ENCODE measurements at regions not wholly inside any gene's neighbourhood (a gene's known extent, or its start where the extent isn't known, plus 50 kb on each side); places are given as distances from the start of the nearest gene placed in this dataset.

DNA sequence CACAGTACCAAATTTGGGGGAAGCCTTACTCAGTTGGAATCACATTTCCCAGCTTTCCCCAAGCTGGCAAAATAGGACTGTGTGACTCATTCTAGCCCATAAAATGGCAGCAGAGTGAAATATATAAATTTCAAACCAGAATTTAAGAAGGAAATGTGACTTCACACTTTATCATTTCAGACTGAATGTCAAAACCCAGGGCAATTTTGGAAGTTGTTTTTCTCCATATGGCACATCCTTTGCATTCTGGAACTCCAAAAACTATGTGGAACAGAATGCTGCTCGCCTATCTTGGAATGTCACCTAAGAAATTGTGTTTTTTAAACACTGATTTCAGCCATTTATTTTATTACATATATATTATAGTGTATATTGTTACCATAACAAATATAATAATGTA is 424.7 kb upstream of the ST8SIA4 start:
- no peak overlapping the region for H2BK20ac ChIP-seq (ENCODE audit: low read length)
- no peaks in the 10 kb centered on the region for H3K79me2 ChIP-seq (ENCODE audit: control insufficient read depth in 1 of 2, insufficient read depth in 2 of 2, low read length in 2 of 2)
- no peak overlapping the region for H3K27ac ChIP-seq (ENCODE audit: low read depth, low read length)
- no peaks in the 10 kb centered on the region for H3K4me1 ChIP-seq (replicated peaks in 1 of 4; ENCODE audit: control insufficient read depth in 3 of 4, insufficient read depth in 4 of 4, low read length in 3 of 4)
- DNase-seq (ENCODE audit: low read depth in 1 of 2, low spot score in 2 of 2) (no peak), FAIRE-seq (no peak)
- H3K79me1 ChIP-seq (ENCODE audit: low read depth, low read length): no peaks in the 10 kb centered on the region
- H3K23ac ChIP-seq (ENCODE audit: insufficient read length): no peak overlapping the region
- H2BK120ac ChIP-seq (replicated peaks; ENCODE audit: low read depth, low read length): no peak overlapping the region
- H3K4me3 ChIP-seq (ENCODE audit: extremely low read depth in 1 of 4, insufficient read depth in 2 of 4, low read depth in 3 of 4, low read length in 4 of 4): no peak overlapping the region
- no peaks in the 10 kb centered on the region for H4K20me1 ChIP-seq (replicated peaks in 1 of 2; ENCODE audit: control insufficient read depth in 1 of 2, insufficient read depth in 2 of 2, low read length in 2 of 2)
- WGBS, 2 experiments (ENCODE audit: extremely low coverage in 1 of 2, insufficient coverage in 1 of 2, insufficient read length in 1 of 2, insufficient replicate concordance in 2 of 2, low coverage in 1 of 2, low lambda C conversion rate in 2 of 2, missing lambda C conversion rate in 1 of 2): 100% methylated on average over 1 of the region's 1 CpG; no CpG with 5 or more reads in 1 of the 2 experiments
- no peak overlapping the region for H2AFZ ChIP-seq (ENCODE audit: low read length)
- no peaks in the 10 kb centered on the region for H3K23me2 ChIP-seq (ENCODE audit: low read depth, low read length)
- no peak overlapping the region for H2AK5ac ChIP-seq (ENCODE audit: low read depth, low read length)
- H2BK12ac ChIP-seq (ENCODE audit: low read depth, low read length): no peak overlapping the region
- no peaks in the 10 kb centered on the region for H3K36me3 ChIP-seq (ENCODE audit: control insufficient read depth in 2 of 4, insufficient read depth in 4 of 4, low read length in 3 of 4)
- H3K18ac ChIP-seq (ENCODE audit: extremely low read depth, low read length): no peak overlapping the region
- no peak overlapping the region for H3K4ac ChIP-seq (replicated peaks; ENCODE audit: insufficient read length, low read depth, low read length)
- no peak overlapping the region for H2BK5ac ChIP-seq (ENCODE audit: low read depth, low read length)
- ChIA-PET CTCF (ENCODE audit: partially characterized antibody) (no interaction called here), POLR2A (ENCODE audit: partially characterized antibody) (no interaction called here)
- H3K56ac ChIP-seq (replicated peaks; ENCODE audit: insufficient read length, low read depth, low read length): no peak overlapping the region
- H3K9ac ChIP-seq (replicated peaks in 1 of 4; ENCODE audit: extremely low read depth in 1 of 4, low read depth in 3 of 4, low read length in 3 of 4): no peak overlapping the region
- no peak overlapping the region for H3K4me2 ChIP-seq (ENCODE audit: insufficient read depth in 1 of 2, low read depth in 2 of 2, low read length in 2 of 2)
- H3K9me3 ChIP-seq (ENCODE audit: insufficient read depth in 2 of 2, low read depth in 1 of 2, low read length in 1 of 2): no peaks in the 10 kb centered on the region
- no peak overlapping the region for H3K14ac ChIP-seq (ENCODE audit: insufficient read length)
- H4K8ac ChIP-seq (ENCODE audit: extremely low read depth, insufficient read depth, low read length): no peak overlapping the region
- no peak overlapping the region for H4K91ac ChIP-seq (replicated peaks; ENCODE audit: insufficient read length, low read length)
- no peak overlapping the region for H2BK15ac ChIP-seq (ENCODE audit: low read length)
- H3K27me3 ChIP-seq (replicated peaks in 1 of 4; ENCODE audit: control insufficient read depth in 3 of 4, extremely low read depth in 1 of 4, insufficient read depth in 3 of 4, low read length in 3 of 4): no peaks in the 10 kb centered on the region
- no peak overlapping the region for H4K5ac ChIP-seq (ENCODE audit: insufficient read length, low read depth, low read length)
- TF ChIP-seq, protein P1, sequence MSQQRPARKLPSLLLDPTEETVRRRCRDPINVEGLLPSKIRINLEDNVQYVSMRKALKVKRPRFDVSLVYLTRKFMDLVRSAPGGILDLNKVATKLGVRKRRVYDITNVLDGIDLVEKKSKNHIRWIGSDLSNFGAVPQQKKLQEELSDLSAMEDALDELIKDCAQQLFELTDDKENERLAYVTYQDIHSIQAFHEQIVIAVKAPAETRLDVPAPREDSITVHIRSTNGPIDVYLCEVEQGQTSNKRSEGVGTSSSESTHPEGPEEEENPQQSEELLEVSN (IDR thresholded peaks at IDR 0.05): no peak
- TF ChIP-seq CBX8 (IDR thresholded peaks at IDR 0.05; ENCODE audit: borderline replicate concordance, low read depth, low read length) (no peak), CEBPB (IDR thresholded peaks at IDR 0.05; ENCODE audit: low read depth, low read length) (no peak), TAF1 (IDR thresholded peaks at IDR 0.05; ENCODE audit: low read depth, low read length) (no peak), SAP30 (IDR thresholded peaks at IDR 0.05; ENCODE audit: insufficient read depth, insufficient replicate concordance, low read length) (no peak), YY1 (IDR thresholded peaks at IDR 0.05; ENCODE audit: low read depth, low read length) (no peak), BRCA1 (IDR thresholded peaks at IDR 0.05; ENCODE audit: low read depth, low read length) (no peak), BCL11A (IDR thresholded peaks at IDR 0.05; ENCODE audit: low read depth in 2 of 2, low read length in 2 of 2) (no peak), KDM4A (IDR thresholded peaks at IDR 0.05; ENCODE audit: low read depth, low read length, severe bottlenecking) (no peak), SP2 (IDR thresholded peaks at IDR 0.05; ENCODE audit: low read length) (no peak), MAFK (IDR thresholded peaks at IDR 0.05; ENCODE audit: low read depth, low read length) (no peak), HDAC6 (IDR thresholded peaks at IDR 0.05; ENCODE audit: low read depth, low read length) (no peak), TCF12 (IDR thresholded peaks at IDR 0.05; ENCODE audit: low read depth, low read length) (no peak), PHF8 (conservative IDR thresholded peaks at IDR 0.05; ENCODE audit: low read depth, low read length) (no peak), RXRA (IDR thresholded peaks at IDR 0.05; ENCODE audit: insufficient read depth, low read depth, low read length) (no peak), CTBP2 (IDR thresholded peaks at IDR 0.05; ENCODE audit: borderline replicate concordance, insufficient read depth, insufficient read length, low read length) (no peak)

Data from H1 (cell line).